ENCODE measurements at regions not wholly inside any gene's neighbourhood (a gene's known extent, or its start where the extent isn't known, plus 50 kb on each side); places are given as distances from the start of the nearest gene placed in this dataset.

DNA sequence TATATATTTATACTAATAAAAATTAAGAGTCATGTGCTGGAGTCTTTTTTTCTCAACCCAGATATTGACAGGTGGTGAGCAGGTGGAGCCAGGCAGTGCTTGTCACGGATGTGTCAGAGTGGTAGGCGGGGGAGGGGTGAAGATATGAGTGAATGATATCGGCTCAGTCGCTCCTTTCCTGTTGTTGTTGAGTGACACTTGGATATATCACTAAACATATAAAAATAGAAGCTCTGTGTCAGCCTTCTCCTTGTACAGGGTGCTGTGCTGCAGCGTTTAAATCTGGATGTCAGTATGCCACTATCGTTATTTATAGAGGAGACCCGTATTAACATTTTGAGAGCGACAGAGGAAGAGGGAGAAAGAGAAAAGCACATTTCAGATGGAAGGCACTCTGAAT, 339.6 kb downstream of the NUF2 start:
- Histone ChIP-seq H3K9me3 (no peaks in the 10 kb centered on the region), H3K27ac (ENCODE audit: low read length) (no peak overlapping the region), H3K27me3 (replicated peaks in 1 of 2; ENCODE audit: control insufficient read depth in 2 of 2, extremely low read depth in 1 of 2, insufficient read depth in 2 of 2, low read length in 1 of 2) (no peaks in the 10 kb centered on the region), H3K36me3 (ENCODE audit: control insufficient read depth in 2 of 2, extremely low read depth in 1 of 2, insufficient read depth in 1 of 2, low read length in 1 of 2) (no peaks in the 10 kb centered on the region), H3K4me3 (ENCODE audit: control insufficient read depth in 1 of 2, extremely low read depth in 1 of 2, low read length in 1 of 2) (no peak overlapping the region), H3K4me1 (ENCODE audit: control insufficient read depth in 1 of 2, extremely low read depth in 1 of 2, insufficient read depth in 2 of 2, low read length in 2 of 2) (no peaks in the 10 kb centered on the region)
- no peak for DNase-seq
- WGBS (ENCODE audit: insufficient coverage), result no CpG with 5 or more reads among the region's 8 CpGs
- ATAC-seq (replicated peaks in 1 of 4), result no peak
- CTCF ChIA-PET, result no interaction called here
- H3K4me3 Mint-ChIP-seq, result no peak overlapping the region
- peaks cover 4 to 7% (median 6%) of the 10 kb centered on the region in 3 donors for H3K9me3 Mint-ChIP-seq
- no peaks in the 10 kb centered on the region for H3K36me3 Mint-ChIP-seq
- H3K4me1 Mint-ChIP-seq, result no peaks in the 10 kb centered on the region
- H3K27me3 Mint-ChIP-seq, result no peaks in the 10 kb centered on the region
- H3K27ac Mint-ChIP-seq, result no peak overlapping the region
- POLR2A ChIA-PET, result no interaction called here

DNA sequence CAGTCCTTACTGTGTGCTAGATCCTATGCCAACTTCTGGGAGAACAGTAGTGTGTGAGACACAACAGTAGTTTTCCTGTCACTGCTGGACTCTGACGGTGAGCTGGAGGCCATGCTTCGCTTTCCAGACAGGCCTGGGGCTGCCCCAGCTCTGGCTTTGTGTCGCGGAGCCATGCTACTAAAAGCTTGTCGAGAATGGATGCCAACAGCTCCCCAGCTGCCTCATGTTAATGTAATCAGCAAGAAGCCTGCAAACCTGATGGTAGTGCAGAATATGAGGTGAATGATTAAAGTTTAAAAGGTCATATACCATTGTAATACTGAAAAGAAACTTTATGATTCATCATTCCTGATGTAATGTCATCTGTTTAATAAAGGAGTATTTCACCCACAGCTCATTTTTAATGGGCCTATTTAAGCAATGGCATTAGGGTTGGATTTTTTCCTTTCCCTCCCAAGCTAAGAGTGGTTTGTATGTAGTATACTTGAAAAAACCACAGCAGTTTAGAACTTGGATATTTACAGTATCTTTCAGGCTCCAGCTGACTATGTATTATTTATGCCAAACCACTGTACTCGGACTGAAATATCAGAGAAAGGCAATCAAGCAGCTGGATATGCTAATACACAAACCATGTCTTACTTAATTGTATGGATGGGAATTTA, 343.0 kb downstream of the NUF2 start:
- H3K9me3 ChIP-seq, result no peaks in the 10 kb centered on the region
- no peak for ATAC-seq (replicated peaks in 1 of 4)
- no peak overlapping the region for H3K4me3 Mint-ChIP-seq
- no peaks in the 10 kb centered on the region for H3K4me1 Mint-ChIP-seq
- H3K4me1 ChIP-seq (ENCODE audit: control insufficient read depth in 1 of 2, extremely low read depth in 1 of 2, insufficient read depth in 2 of 2, low read length in 2 of 2), result no peaks in the 10 kb centered on the region
- H3K27me3 Mint-ChIP-seq, result no peaks in the 10 kb centered on the region
- no peak overlapping the region for H3K27ac Mint-ChIP-seq
- H3K36me3 Mint-ChIP-seq, result no peaks in the 10 kb centered on the region
- ChIA-PET CTCF (no interaction called here), POLR2A (no interaction called here)
- 73% methylated on average over 5 of the region's 6 CpGs for WGBS (ENCODE audit: insufficient coverage)
- no peaks in the 10 kb centered on the region for H3K27me3 ChIP-seq (replicated peaks in 1 of 2; ENCODE audit: control insufficient read depth in 2 of 2, extremely low read depth in 1 of 2, insufficient read depth in 2 of 2, low read length in 1 of 2)
- DNase-seq, result no peak
- no peaks in the 10 kb centered on the region for H3K36me3 ChIP-seq (ENCODE audit: control insufficient read depth in 2 of 2, extremely low read depth in 1 of 2, insufficient read depth in 1 of 2, low read length in 1 of 2)
- no peak overlapping the region for H3K27ac ChIP-seq (ENCODE audit: low read length)
- peaks cover 0 to 7% (median 2%) of the 10 kb centered on the region in 3 donors for H3K9me3 Mint-ChIP-seq
- H3K4me3 ChIP-seq (ENCODE audit: control insufficient read depth in 1 of 2, extremely low read depth in 1 of 2, low read length in 1 of 2), result no peak overlapping the region

DNA sequence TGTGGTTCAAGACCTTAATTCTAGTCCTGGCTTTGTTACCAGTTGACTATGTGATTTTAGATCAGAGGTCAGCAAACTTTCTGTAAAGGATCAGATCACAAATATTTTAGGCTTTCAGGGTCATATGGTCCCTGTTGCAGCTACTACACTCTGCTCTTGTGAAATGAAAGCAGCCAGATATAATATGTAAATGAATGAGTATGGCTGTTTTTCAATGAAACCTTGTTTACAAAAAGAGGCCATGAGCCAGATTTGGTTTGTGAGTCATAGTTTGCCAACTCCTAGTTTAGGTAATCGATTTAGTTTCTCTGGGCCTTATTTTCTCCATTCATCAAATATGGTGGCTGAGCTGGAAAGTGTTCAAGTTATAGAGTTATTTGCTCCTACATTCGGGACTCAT, 346.7 kb downstream of the NUF2 start:
- no CpG with 5 or more reads among the region's 2 CpGs for WGBS (ENCODE audit: insufficient coverage)
- ChIA-PET POLR2A (no interaction called here), CTCF (no interaction called here)
- ATAC-seq (replicated peaks in 1 of 4) (no peak), DNase-seq (no peak)
- no peak overlapping the region for H3K27ac ChIP-seq (ENCODE audit: low read length)
- no peaks in the 10 kb centered on the region for H3K27me3 Mint-ChIP-seq
- H3K4me1 Mint-ChIP-seq, result no peaks in the 10 kb centered on the region
- H3K4me3 Mint-ChIP-seq, result no peak overlapping the region
- no peak overlapping the region for H3K27ac Mint-ChIP-seq
- H3K36me3 ChIP-seq (ENCODE audit: control insufficient read depth in 2 of 2, extremely low read depth in 1 of 2, insufficient read depth in 1 of 2, low read length in 1 of 2), result no peaks in the 10 kb centered on the region
- peaks cover 3 to 6% (median 3%) of the 10 kb centered on the region in 3 donors for H3K9me3 Mint-ChIP-seq
- no peaks in the 10 kb centered on the region for H3K9me3 ChIP-seq
- H3K27me3 ChIP-seq (replicated peaks in 1 of 2; ENCODE audit: control insufficient read depth in 2 of 2, extremely low read depth in 1 of 2, insufficient read depth in 2 of 2, low read length in 1 of 2), result no peaks in the 10 kb centered on the region
- no peaks in the 10 kb centered on the region for H3K4me1 ChIP-seq (ENCODE audit: control insufficient read depth in 1 of 2, extremely low read depth in 1 of 2, insufficient read depth in 2 of 2, low read length in 2 of 2)
- H3K36me3 Mint-ChIP-seq, result no peaks in the 10 kb centered on the region
- no peak overlapping the region for H3K4me3 ChIP-seq (ENCODE audit: control insufficient read depth in 1 of 2, extremely low read depth in 1 of 2, low read length in 1 of 2)

DNA sequence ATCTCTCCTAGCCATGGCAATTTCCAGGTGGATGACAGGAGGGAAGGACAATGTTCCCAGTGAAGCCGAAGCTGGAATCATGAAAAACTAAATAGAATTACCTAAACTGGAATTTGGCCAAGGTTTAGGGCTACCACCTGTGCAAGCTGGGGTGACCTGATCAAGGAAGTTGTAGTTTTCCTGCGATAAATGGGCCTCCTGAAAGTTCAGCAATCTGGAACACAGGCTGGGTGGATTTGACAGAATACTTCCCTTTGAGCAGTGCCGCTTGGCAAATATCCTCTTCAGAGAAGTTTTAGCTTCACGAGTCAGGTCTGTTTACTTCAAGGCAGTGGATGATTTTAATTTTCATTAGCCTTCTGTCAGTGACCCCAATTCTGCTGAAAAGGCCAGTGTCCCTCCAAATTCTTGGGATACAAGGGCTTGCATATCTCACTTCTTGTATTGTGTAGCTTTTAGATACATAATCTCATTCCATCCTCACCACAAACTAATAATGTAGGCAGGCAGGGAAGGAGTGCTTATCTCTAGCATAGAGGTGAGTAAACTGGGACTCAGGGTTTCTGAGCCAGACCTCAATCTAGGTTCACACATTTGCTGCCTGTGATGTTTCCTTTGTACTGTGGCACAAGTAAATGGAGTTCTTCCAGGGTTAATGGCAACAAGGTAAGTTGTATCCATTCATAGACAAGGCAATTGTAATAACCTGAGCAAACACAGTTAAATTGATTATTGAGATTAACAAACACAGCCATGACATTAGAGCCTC, 349.4 kb downstream of the NUF2 start:
- POLR2A ChIA-PET, result no interaction called here
- peaks cover 3 to 7% (median 6%) of the 10 kb centered on the region in 3 donors for H3K9me3 Mint-ChIP-seq

DNA sequence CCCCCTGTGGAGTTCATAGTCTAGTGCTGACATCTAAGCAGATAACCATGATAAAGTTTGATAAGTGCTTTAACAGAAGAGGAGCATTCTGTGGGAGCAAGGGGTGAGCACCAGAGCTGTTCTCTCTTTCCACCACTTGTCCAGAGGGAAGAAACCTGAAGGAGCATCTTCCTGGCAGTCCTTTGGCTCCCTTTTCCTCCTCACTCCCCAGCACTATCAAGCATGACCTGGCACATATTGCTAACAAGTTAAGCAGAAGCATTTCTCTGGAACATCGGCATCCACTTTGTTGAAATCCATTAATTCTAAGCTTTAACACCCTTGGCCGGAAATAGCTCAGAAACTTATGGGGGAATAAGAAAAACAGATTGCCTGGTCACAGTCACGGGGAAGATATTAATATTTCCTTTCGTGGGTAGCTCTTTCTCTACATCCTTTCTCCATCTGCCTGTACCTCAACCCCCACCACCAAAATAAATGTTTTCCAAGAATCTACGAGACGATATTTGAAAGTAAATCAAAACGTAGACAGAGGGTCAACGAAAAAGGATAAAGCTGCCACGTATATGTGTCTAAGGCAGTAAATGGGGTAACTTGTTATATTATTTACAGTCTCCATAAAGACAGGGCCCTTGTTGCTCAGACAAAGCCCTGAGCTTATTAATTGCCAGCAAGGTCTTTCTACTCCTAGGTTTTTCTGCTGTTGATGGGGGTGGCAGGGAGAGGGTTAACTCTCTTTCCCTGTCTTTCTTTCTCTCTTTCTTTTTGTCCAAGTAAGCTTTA, 351.4 kb downstream of the NUF2 start:
- H3K4me3 Mint-ChIP-seq, result no peak overlapping the region
- H3K4me3 ChIP-seq (ENCODE audit: control insufficient read depth in 1 of 2, extremely low read depth in 1 of 2, low read length in 1 of 2), result no peak overlapping the region
- no peak for DNase-seq
- no peak overlapping the region for H3K27ac ChIP-seq (ENCODE audit: low read length)
- ATAC-seq (replicated peaks in 1 of 4), result no peak
- WGBS (ENCODE audit: insufficient coverage), result no CpG with 5 or more reads among the region's 9 CpGs
- H3K4me1 ChIP-seq (ENCODE audit: control insufficient read depth in 1 of 2, extremely low read depth in 1 of 2, insufficient read depth in 2 of 2, low read length in 2 of 2), result no peaks in the 10 kb centered on the region
- no peaks in the 10 kb centered on the region for H3K27me3 Mint-ChIP-seq
- peaks cover 6 to 7% (median 6%) of the 10 kb centered on the region in 3 donors for H3K9me3 Mint-ChIP-seq
- H3K36me3 ChIP-seq (ENCODE audit: control insufficient read depth in 2 of 2, extremely low read depth in 1 of 2, insufficient read depth in 1 of 2, low read length in 1 of 2), result no peaks in the 10 kb centered on the region
- H3K9me3 ChIP-seq, result no peaks in the 10 kb centered on the region
- POLR2A ChIA-PET, result no interaction called here
- no peak overlapping the region for H3K27ac Mint-ChIP-seq
- no peaks in the 10 kb centered on the region for H3K27me3 ChIP-seq (replicated peaks in 1 of 2; ENCODE audit: control insufficient read depth in 2 of 2, extremely low read depth in 1 of 2, insufficient read depth in 2 of 2, low read length in 1 of 2)
- no peaks in the 10 kb centered on the region for H3K36me3 Mint-ChIP-seq
- H3K4me1 Mint-ChIP-seq, result no peaks in the 10 kb centered on the region
- CTCF ChIA-PET, result no interaction called here

More for the DNA sequence above, 349.4 kb downstream of the NUF2 start:
- Mint-ChIP-seq H3K27ac (no peak overlapping the region), H3K36me3 (no peaks in the 10 kb centered on the region), H3K4me1 (no peaks in the 10 kb centered on the region), H3K4me3 (no peak overlapping the region), H3K27me3 (no peaks in the 10 kb centered on the region)
- Histone ChIP-seq H3K27me3 (replicated peaks in 1 of 2; ENCODE audit: control insufficient read depth in 2 of 2, extremely low read depth in 1 of 2, insufficient read depth in 2 of 2, low read length in 1 of 2) (no peaks in the 10 kb centered on the region), H3K36me3 (ENCODE audit: control insufficient read depth in 2 of 2, extremely low read depth in 1 of 2, insufficient read depth in 1 of 2, low read length in 1 of 2) (no peaks in the 10 kb centered on the region), H3K27ac (ENCODE audit: low read length) (no peak overlapping the region), H3K9me3 (no peaks in the 10 kb centered on the region), H3K4me3 (ENCODE audit: control insufficient read depth in 1 of 2, extremely low read depth in 1 of 2, low read length in 1 of 2) (no peak overlapping the region), H3K4me1 (ENCODE audit: control insufficient read depth in 1 of 2, extremely low read depth in 1 of 2, insufficient read depth in 2 of 2, low read length in 2 of 2) (no peaks in the 10 kb centered on the region)
- WGBS (ENCODE audit: insufficient coverage), result 47% methylated on average over 2 of the region's 4 CpGs
- CTCF ChIA-PET, result interaction anchor here in 1 of 2 donors (0.7 kb wide), 1 partner anchor 153 kb away, joined by 4 read pairs; no protein-coding TSS in a partner anchor
- DNase-seq (no peak), ATAC-seq (replicated peaks in 1 of 4) (no peak)

DNA sequence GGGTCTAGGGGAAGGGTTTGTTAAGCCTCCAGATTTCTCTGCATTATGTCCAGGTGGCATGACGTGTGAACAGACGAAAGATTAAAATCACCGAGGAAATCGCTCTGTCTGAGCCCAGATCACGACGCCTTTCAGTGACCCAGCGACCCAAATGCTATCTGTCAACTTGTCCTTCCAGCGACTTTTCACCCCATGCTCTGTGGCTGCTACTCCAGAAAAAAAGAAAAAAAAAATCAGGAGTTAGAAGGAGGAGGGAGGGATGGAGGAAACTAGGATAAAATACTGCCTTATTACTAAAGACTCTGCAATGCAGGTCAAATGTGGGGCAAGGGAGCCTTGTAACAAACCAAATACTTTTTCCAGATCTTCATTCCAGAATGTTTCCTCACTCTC, 352.0 kb downstream of the NUF2 start:
- Histone ChIP-seq H3K9me3 (no peaks in the 10 kb centered on the region), H3K27ac (ENCODE audit: low read length) (no peak overlapping the region), H3K4me3 (ENCODE audit: control insufficient read depth in 1 of 2, extremely low read depth in 1 of 2, low read length in 1 of 2) (no peak overlapping the region), H3K36me3 (ENCODE audit: control insufficient read depth in 2 of 2, extremely low read depth in 1 of 2, insufficient read depth in 1 of 2, low read length in 1 of 2) (no peaks in the 10 kb centered on the region), H3K4me1 (ENCODE audit: control insufficient read depth in 1 of 2, extremely low read depth in 1 of 2, insufficient read depth in 2 of 2, low read length in 2 of 2) (no peaks in the 10 kb centered on the region), H3K27me3 (replicated peaks in 1 of 2; ENCODE audit: control insufficient read depth in 2 of 2, extremely low read depth in 1 of 2, insufficient read depth in 2 of 2, low read length in 1 of 2) (no peaks in the 10 kb centered on the region)
- H3K36me3 Mint-ChIP-seq, result no peaks in the 10 kb centered on the region
- no peak overlapping the region for H3K4me3 Mint-ChIP-seq
- CTCF ChIA-PET, result no interaction called here
- H3K27me3 Mint-ChIP-seq, result no peaks in the 10 kb centered on the region
- WGBS (ENCODE audit: insufficient coverage), result 90% methylated on average over 5 of the region's 8 CpGs
- POLR2A ChIA-PET, result no interaction called here
- ATAC-seq (replicated peaks in 1 of 4), result no peak
- H3K4me1 Mint-ChIP-seq, result no peaks in the 10 kb centered on the region
- no peak for DNase-seq
- H3K27ac Mint-ChIP-seq, result no peak overlapping the region
- peaks cover 6 to 12% (median 8%) of the 10 kb centered on the region in 3 donors for H3K9me3 Mint-ChIP-seq
